ENCODE measurements at regions not wholly inside any gene's neighbourhood (a gene's known extent, or its start where the extent isn't known, plus 50 kb on each side); places are given as distances from the start of the nearest gene placed in this dataset.

GRCh38 chr10:78333362-78334143, 299.9 kb downstream of the RPS24 start:
- Histone ChIP-seq H2AFZ (ENCODE audit: low read length) (no peak overlapping the region), H3K4me2 (ENCODE audit: insufficient read depth, low read length, poor library complexity, severe bottlenecking) (no peak overlapping the region), H3K36me3 (replicated peaks in 1 of 2; ENCODE audit: control insufficient read depth in 2 of 2, insufficient read depth in 2 of 2, low read length in 2 of 2) (no peaks in the 10 kb centered on the region), H3K18ac (ENCODE audit: low read length) (peak overlapping the region; percentile 29), H2BK120ac (ENCODE audit: low read depth, low read length) (peak overlapping the region; percentile 14), H3K9ac (ENCODE audit: low read depth, low read length, poor library complexity) (no peak overlapping the region), H3K27ac (replicated peaks; ENCODE audit: low read length) (no peak overlapping the region), H3K23ac (ENCODE audit: low read depth, low read length, poor library complexity) (no peak overlapping the region), H4K91ac (ENCODE audit: low read depth, low read length, poor library complexity) (no peak overlapping the region), H3K4me1 (ENCODE audit: control insufficient read depth in 2 of 2, insufficient read depth in 1 of 2, low read depth in 1 of 2, low read length in 2 of 2) (peaks cover 19 to 20% of the 10 kb centered on the region in 2 donors), H2BK12ac (ENCODE audit: low read length) (peak overlapping the region; percentile 64), H3K4me3 (ENCODE audit: low read length in 2 of 2) (no peak overlapping the region), H4K8ac (ENCODE audit: low read depth, low read length) (peak overlapping the region; percentile 4), H2BK5ac (ENCODE audit: low read length) (no peak overlapping the region), H3K9me3 (replicated peaks in 1 of 2; ENCODE audit: control insufficient read depth in 2 of 2, insufficient read depth in 1 of 2, low read depth in 1 of 2, low read length in 2 of 2) (no peaks in the 10 kb centered on the region), H2AK5ac (ENCODE audit: low read depth, low read length) (peak overlapping the region; percentile 57), H2BK15ac (ENCODE audit: low read length) (peak overlapping the region; percentile 30), H3K79me1 (ENCODE audit: low read depth, low read length) (no peaks in the 10 kb centered on the region), H3K4ac (ENCODE audit: low read length) (no peak overlapping the region), H3K27me3 (ENCODE audit: control insufficient read depth in 3 of 3, insufficient read depth in 3 of 3, low read depth in 1 of 3, low read length in 3 of 3) (no peaks in the 10 kb centered on the region), H3K14ac (ENCODE audit: low read length) (no peak overlapping the region)
- WGBS, 2 donors (ENCODE audit: extremely low coverage in 2 of 2, insufficient read length in 2 of 2, insufficient replicate concordance in 1 of 2) = no CpG with 5 or more reads among the region's 9 CpGs
- no peak for DNase-seq (ENCODE audit: low spot score)

- Histone ChIP-seq H3K9me3 (replicated peaks in 1 of 2; ENCODE audit: control insufficient read depth in 2 of 2, insufficient read depth in 1 of 2, low read depth in 1 of 2, low read length in 2 of 2) (no peaks in the 10 kb centered on the region), H3K18ac (ENCODE audit: low read length) (peak overlapping the region; percentile 25), H2BK15ac (ENCODE audit: low read length) (peak overlapping the region; percentile 17), H2BK120ac (ENCODE audit: low read depth, low read length) (no peak overlapping the region), H2BK12ac (ENCODE audit: low read length) (no peak overlapping the region), H3K79me1 (ENCODE audit: low read depth, low read length) (no peaks in the 10 kb centered on the region), H2AK5ac (ENCODE audit: low read depth, low read length) (no peak overlapping the region), H4K8ac (ENCODE audit: low read depth, low read length) (no peak overlapping the region), H3K4me3 (ENCODE audit: low read length in 2 of 2) (no peak overlapping the region), H3K36me3 (replicated peaks in 1 of 2; ENCODE audit: control insufficient read depth in 2 of 2, insufficient read depth in 2 of 2, low read length in 2 of 2) (no peaks in the 10 kb centered on the region), H3K4me2 (ENCODE audit: insufficient read depth, low read length, poor library complexity, severe bottlenecking) (no peak overlapping the region), H3K27me3 (ENCODE audit: control insufficient read depth in 3 of 3, insufficient read depth in 3 of 3, low read depth in 1 of 3, low read length in 3 of 3) (no peaks in the 10 kb centered on the region), H3K23ac (ENCODE audit: low read depth, low read length, poor library complexity) (no peak overlapping the region), H2AFZ (ENCODE audit: low read length) (peak overlapping the region; percentile 72), H3K27ac (replicated peaks; ENCODE audit: low read length) (no peak overlapping the region), H2BK5ac (ENCODE audit: low read length) (no peak overlapping the region), H3K4ac (ENCODE audit: low read length) (no peak overlapping the region), H3K9ac (ENCODE audit: low read depth, low read length, poor library complexity) (no peak overlapping the region), H4K91ac (ENCODE audit: low read depth, low read length, poor library complexity) (no peak overlapping the region), H3K14ac (ENCODE audit: low read length) (no peak overlapping the region), H3K4me1 (ENCODE audit: control insufficient read depth in 2 of 2, insufficient read depth in 1 of 2, low read depth in 1 of 2, low read length in 2 of 2) (peaks cover 20 to 22% of the 10 kb centered on the region in 2 donors)
- no CpG with 5 or more reads among the region's 1 CpG for WGBS, 2 donors (ENCODE audit: extremely low coverage in 2 of 2, insufficient read length in 2 of 2, insufficient replicate concordance in 1 of 2)
- DNase-seq (ENCODE audit: low spot score) = no peak
These were observed 301.7 kb downstream of the RPS24 start for GRCh38 chr10:78335371-78335690.

GRCh38 chr10:78335691-78336401, 302.2 kb downstream of the RPS24 start:
- Histone ChIP-seq H2BK5ac (ENCODE audit: low read length) (no peak overlapping the region), H3K27me3 (ENCODE audit: control insufficient read depth in 3 of 3, insufficient read depth in 3 of 3, low read depth in 1 of 3, low read length in 3 of 3) (no peaks in the 10 kb centered on the region), H2BK15ac (ENCODE audit: low read length) (peak overlapping the region; percentile 51), H3K4me3 (ENCODE audit: low read length in 2 of 2) (no peak overlapping the region), H3K23ac (ENCODE audit: low read depth, low read length, poor library complexity) (peak overlapping the region; percentile 0), H2AK5ac (ENCODE audit: low read depth, low read length) (peak overlapping the region; percentile 81), H2AFZ (ENCODE audit: low read length) (peak overlapping the region; percentile 72), H3K9ac (ENCODE audit: low read depth, low read length, poor library complexity) (peak overlapping the region; percentile 34), H3K18ac (ENCODE audit: low read length) (peak overlapping the region; percentile 69), H4K91ac (ENCODE audit: low read depth, low read length, poor library complexity) (no peak overlapping the region), H3K14ac (ENCODE audit: low read length) (peak overlapping the region; percentile 58), H3K4ac (ENCODE audit: low read length) (peak overlapping the region; percentile 30), H3K4me2 (ENCODE audit: insufficient read depth, low read length, poor library complexity, severe bottlenecking) (no peak overlapping the region), H3K27ac (replicated peaks; ENCODE audit: low read length) (no peak overlapping the region), H3K4me1 (ENCODE audit: control insufficient read depth in 2 of 2, insufficient read depth in 1 of 2, low read depth in 1 of 2, low read length in 2 of 2) (peaks cover 20 to 21% of the 10 kb centered on the region in 2 donors), H2BK120ac (ENCODE audit: low read depth, low read length) (no peak overlapping the region), H3K36me3 (replicated peaks in 1 of 2; ENCODE audit: control insufficient read depth in 2 of 2, insufficient read depth in 2 of 2, low read length in 2 of 2) (no peaks in the 10 kb centered on the region), H4K8ac (ENCODE audit: low read depth, low read length) (no peak overlapping the region), H3K9me3 (replicated peaks in 1 of 2; ENCODE audit: control insufficient read depth in 2 of 2, insufficient read depth in 1 of 2, low read depth in 1 of 2, low read length in 2 of 2) (no peaks in the 10 kb centered on the region), H3K79me1 (ENCODE audit: low read depth, low read length) (no peaks in the 10 kb centered on the region), H2BK12ac (ENCODE audit: low read length) (no peak overlapping the region)
- no CpG with 5 or more reads among the region's 5 CpGs for WGBS, 2 donors (ENCODE audit: extremely low coverage in 2 of 2, insufficient read length in 2 of 2, insufficient replicate concordance in 1 of 2)
- DNase-seq (ENCODE audit: low spot score) = no peak

GRCh38 chr10:78336402-78336791, 302.7 kb downstream of the RPS24 start:
- no CpG with 5 or more reads among the region's 2 CpGs for WGBS, 2 donors (ENCODE audit: extremely low coverage in 2 of 2, insufficient read length in 2 of 2, insufficient replicate concordance in 1 of 2)
- H2BK5ac ChIP-seq (ENCODE audit: low read length) = no peak overlapping the region
- no peaks in the 10 kb centered on the region for H3K9me3 ChIP-seq (replicated peaks in 1 of 2; ENCODE audit: control insufficient read depth in 2 of 2, insufficient read depth in 1 of 2, low read depth in 1 of 2, low read length in 2 of 2)
- H3K79me1 ChIP-seq (ENCODE audit: low read depth, low read length) = no peaks in the 10 kb centered on the region
- peak overlapping the region; percentile 54 for H3K18ac ChIP-seq (ENCODE audit: low read length)
- no peak overlapping the region for H3K4me3 ChIP-seq (ENCODE audit: low read length in 2 of 2)
- H3K4me1 ChIP-seq (ENCODE audit: control insufficient read depth in 2 of 2, insufficient read depth in 1 of 2, low read depth in 1 of 2, low read length in 2 of 2) = peaks cover 16 to 20% of the 10 kb centered on the region in 2 donors
- peak overlapping the region; percentile 51 for H2BK15ac ChIP-seq (ENCODE audit: low read length)
- no peak overlapping the region for H3K9ac ChIP-seq (ENCODE audit: low read depth, low read length, poor library complexity)
- H3K23ac ChIP-seq (ENCODE audit: low read depth, low read length, poor library complexity) = peak overlapping the region; percentile 0
- H3K27ac ChIP-seq (replicated peaks; ENCODE audit: low read length) = no peak overlapping the region
- H3K36me3 ChIP-seq (replicated peaks in 1 of 2; ENCODE audit: control insufficient read depth in 2 of 2, insufficient read depth in 2 of 2, low read length in 2 of 2) = no peaks in the 10 kb centered on the region
- H3K14ac ChIP-seq (ENCODE audit: low read length) = no peak overlapping the region
- no peak overlapping the region for H3K4me2 ChIP-seq (ENCODE audit: insufficient read depth, low read length, poor library complexity, severe bottlenecking)
- no peak overlapping the region for H2BK120ac ChIP-seq (ENCODE audit: low read depth, low read length)
- peak overlapping the region; percentile 83 for H4K91ac ChIP-seq (ENCODE audit: low read depth, low read length, poor library complexity)
- H3K27me3 ChIP-seq (ENCODE audit: control insufficient read depth in 3 of 3, insufficient read depth in 3 of 3, low read depth in 1 of 3, low read length in 3 of 3) = no peaks in the 10 kb centered on the region
- no peak overlapping the region for H4K8ac ChIP-seq (ENCODE audit: low read depth, low read length)
- H2BK12ac ChIP-seq (ENCODE audit: low read length) = no peak overlapping the region
- H2AK5ac ChIP-seq (ENCODE audit: low read depth, low read length) = peak overlapping the region; percentile 81
- peak overlapping the region; percentile 30 for H3K4ac ChIP-seq (ENCODE audit: low read length)
- DNase-seq (ENCODE audit: low spot score) = no peak
- H2AFZ ChIP-seq (ENCODE audit: low read length) = no peak overlapping the region

All from neuronal stem cell (in vitro differentiated cells).